AG04450 (cell line): ENCODE measurements at regions not wholly inside any gene's neighbourhood (a gene's known extent, or its start where the extent isn't known, plus 50 kb on each side); places are given as distances from the start of the nearest gene placed in this dataset.

Experiments used
- CTCF ChIA-PET: fragments of 300-600, 350-600 bp; formaldehyde crosslinking; extraction: SDS; loops from one replicate; lab custom pipeline; 2022; ENCODE audit warnings: antibody characterized with exemption, inconsistent platforms; lab: Charles Lee
- POLR2A ChIA-PET: fragments of 350-600 bp; formaldehyde crosslinking; extraction: SDS; loops from one replicate; lab custom pipeline; 2021; ENCODE audit warnings: antibody characterized with exemption, inconsistent platforms; lab: Yijun Ruan, JAX
- DNase-seq: peaks from one replicate; pipeline ENCODE4 v3.0.0-alpha.2; 2011; ENCODE audit warnings: low read depth, low spot score
- H3K27ac ChIP-seq: one replicate; pipeline ENCODE4 v1.5.1; 2012; ENCODE audit warnings: low read depth, low read length, control low read depth
- H3K27me3 ChIP-seq: one replicate; pipeline ENCODE4 v1.6.0; 2012; ENCODE audit warnings: low read length; ENCODE audit not compliant: control insufficient read depth, insufficient read depth
- H3K4me3 ChIP-seq: 2 replicates; pipeline ENCODE4 v1.5.1; 2011; ENCODE audit warnings: mild to moderate bottlenecking, low read depth, low read length, control low read depth
- H3K9me3 ChIP-seq: 2 replicates; pipeline ENCODE4 v1.5.1; 2012; ENCODE audit warnings: low read length; ENCODE audit not compliant: control insufficient read depth, insufficient read depth
- TF ChIP-seq, protein P1 (sequence below): IDR thresholded peaks from 2 replicates; pipeline ENCODE4 v1.5.1; 2011; ENCODE audit warnings: low read depth, low read length, control low read depth, inconsistent platforms

DNA sequence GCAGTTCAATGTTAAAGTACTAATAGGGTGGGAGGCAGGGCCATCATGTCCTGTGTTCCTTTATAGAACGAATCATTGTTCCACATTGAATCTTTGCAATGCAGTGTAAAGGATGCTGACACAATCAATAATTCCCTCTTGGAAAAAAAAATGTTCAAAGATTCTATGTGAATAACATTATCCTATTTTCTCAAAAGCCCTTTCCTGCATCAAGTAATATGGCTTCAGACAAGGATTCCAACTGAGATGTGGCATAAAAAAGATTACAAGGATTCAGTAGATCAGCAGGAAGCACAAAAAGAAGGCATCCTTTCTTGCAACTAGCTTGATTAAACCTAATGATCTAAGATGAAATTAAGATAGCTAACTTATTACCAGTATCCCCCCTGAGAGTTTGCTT, 454.0 kb upstream of the CADM2 start:
- ChIA-PET CTCF (no interaction called here), POLR2A (no interaction called here)
- TF ChIP-seq, protein P1, sequence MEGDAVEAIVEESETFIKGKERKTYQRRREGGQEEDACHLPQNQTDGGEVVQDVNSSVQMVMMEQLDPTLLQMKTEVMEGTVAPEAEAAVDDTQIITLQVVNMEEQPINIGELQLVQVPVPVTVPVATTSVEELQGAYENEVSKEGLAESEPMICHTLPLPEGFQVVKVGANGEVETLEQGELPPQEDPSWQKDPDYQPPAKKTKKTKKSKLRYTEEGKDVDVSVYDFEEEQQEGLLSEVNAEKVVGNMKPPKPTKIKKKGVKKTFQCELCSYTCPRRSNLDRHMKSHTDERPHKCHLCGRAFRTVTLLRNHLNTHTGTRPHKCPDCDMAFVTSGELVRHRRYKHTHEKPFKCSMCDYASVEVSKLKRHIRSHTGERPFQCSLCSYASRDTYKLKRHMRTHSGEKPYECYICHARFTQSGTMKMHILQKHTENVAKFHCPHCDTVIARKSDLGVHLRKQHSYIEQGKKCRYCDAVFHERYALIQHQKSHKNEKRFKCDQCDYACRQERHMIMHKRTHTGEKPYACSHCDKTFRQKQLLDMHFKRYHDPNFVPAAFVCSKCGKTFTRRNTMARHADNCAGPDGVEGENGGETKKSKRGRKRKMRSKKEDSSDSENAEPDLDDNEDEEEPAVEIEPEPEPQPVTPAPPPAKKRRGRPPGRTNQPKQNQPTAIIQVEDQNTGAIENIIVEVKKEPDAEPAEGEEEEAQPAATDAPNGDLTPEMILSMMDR, result no peak
- DNase-seq, result no peak
- Histone ChIP-seq H3K27me3 (no peaks in the 10 kb centered on the region), H3K9me3 (peaks cover 9% of the 10 kb centered on the region), H3K27ac (no peak overlapping the region), H3K4me3 (no peak overlapping the region)

DNA sequence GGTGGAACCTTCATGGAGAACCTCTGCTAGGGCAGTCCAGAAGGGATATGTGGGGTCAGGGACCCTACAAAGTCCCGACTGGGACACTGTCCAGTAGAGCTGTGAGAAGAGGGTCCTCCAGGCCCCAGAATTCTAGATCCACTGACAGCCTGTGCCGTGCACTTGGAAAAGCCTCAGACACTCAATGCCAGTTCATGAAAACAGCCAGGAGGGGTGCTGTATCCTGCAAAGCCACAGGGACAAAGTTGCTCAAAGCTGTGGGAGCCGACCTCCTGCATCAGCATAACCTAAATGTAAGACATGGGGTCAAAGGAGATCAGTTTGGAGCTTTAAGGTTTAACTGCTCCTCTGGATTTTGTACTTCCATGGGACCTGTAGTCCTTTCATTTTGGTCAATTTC, 448.8 kb upstream of the CADM2 start:
- H3K4me3 ChIP-seq, result no peak overlapping the region
- peaks cover 7% of the 10 kb centered on the region for H3K9me3 ChIP-seq
- POLR2A ChIA-PET, result no interaction called here
- CTCF ChIA-PET, result no interaction called here
- no peak for DNase-seq
- H3K27ac ChIP-seq, result no peak overlapping the region
- TF ChIP-seq, protein P1, result no peak
- no peaks in the 10 kb centered on the region for H3K27me3 ChIP-seq

DNA sequence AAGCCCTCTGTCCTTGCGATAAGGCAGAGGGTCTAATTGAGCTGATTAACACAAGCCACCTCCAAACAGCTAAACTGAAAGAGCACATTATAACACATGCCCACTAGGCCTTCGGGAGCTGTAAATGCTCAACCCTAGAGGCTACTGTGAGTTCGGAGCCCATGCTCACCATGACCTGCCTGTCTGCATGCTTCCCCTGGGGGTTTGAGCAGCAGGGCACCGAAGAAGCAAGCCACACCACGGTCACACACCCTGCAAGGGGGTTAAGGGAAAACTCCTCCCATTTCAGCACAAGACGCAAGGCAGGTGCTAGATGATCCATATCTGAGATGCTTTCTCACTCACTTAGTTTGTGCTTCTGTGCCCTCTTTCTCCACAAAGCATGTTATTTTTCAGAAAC, 435.9 kb upstream of the CADM2 start:
- TF ChIP-seq, protein P1, result no peak
- Histone ChIP-seq H3K4me3 (no peak overlapping the region), H3K27ac (no peak overlapping the region), H3K9me3 (peaks cover 9% of the 10 kb centered on the region; the same call in 1 of the 2 replicates), H3K27me3 (no peaks in the 10 kb centered on the region)
- ChIA-PET CTCF (no interaction called here), POLR2A (no interaction called here)
- no peak for DNase-seq

DNA sequence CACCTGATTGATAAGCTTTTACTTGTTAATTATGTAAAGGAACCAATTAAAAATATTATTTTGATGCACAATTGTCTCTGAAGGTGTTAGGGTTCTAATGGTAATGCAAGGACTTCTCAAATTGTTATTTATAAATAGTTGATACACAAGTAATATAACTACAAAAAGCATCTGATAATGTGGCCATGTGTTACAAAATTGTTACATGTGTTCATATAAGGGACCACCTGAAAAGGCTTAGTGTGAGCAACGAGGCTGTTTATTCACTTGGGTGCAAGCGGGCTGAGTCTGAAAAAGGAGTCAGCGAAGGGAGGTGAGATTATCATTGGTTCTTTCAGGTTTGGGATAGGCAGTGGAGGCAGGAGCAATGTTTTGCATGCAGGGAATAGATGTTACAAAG, 421.9 kb upstream of the CADM2 start:
- H3K4me3 ChIP-seq, result no peak overlapping the region
- no peaks in the 10 kb centered on the region for H3K27me3 ChIP-seq
- POLR2A ChIA-PET, result no interaction called here
- H3K27ac ChIP-seq, result no peak overlapping the region
- no peak for DNase-seq
- TF ChIP-seq, protein P1, result no peak
- CTCF ChIA-PET, result no interaction called here
- H3K9me3 ChIP-seq, result peaks cover 10% of the 10 kb centered on the region; the same call in 1 of the 2 replicates

DNA sequence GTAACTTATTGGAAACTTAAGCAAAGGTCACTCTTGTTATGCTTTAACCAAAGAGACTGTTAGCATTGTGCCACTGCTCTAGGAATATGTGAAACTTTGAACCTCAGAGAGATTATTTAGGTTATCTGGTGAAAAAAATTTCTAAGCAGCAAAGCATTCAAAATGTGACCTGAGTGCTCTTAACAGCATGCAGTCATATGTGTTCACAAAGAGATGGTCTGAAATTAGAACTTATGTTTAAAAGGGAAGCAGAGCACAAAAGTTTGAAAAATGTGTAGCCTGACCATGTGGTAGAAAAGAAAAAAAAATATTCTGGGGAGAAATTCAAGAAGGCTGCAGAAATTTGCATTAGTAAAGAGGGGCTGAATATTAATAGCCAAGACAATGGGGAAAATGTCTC, 420.2 kb upstream of the CADM2 start:
- Histone ChIP-seq H3K27me3 (no peaks in the 10 kb centered on the region), H3K27ac (no peak overlapping the region), H3K4me3 (no peak overlapping the region), H3K9me3 (peaks cover 3% of the 10 kb centered on the region; the same call in 1 of the 2 replicates)
- POLR2A ChIA-PET, result no interaction called here
- CTCF ChIA-PET, result no interaction called here
- DNase-seq, result no peak
- TF ChIP-seq, protein P1, result no peak
